K562 (cell line): ENCODE measurements at regions not wholly inside any gene's neighbourhood (a gene's known extent, or its start where the extent isn't known, plus 50 kb on each side); places are given as distances from the start of the nearest gene placed in this dataset.

Experiments
- CREM ChIP-seq: IDR thresholded peaks from 2 replicates; pipeline ENCODE4 v1.6.1; 2014; ENCODE audit warnings: antibody characterized with exemption, low read depth
- TF ChIP-seq, protein P1 (sequence below): sonication (generic); formaldehyde crosslinking; IDR thresholded peaks from 2 replicates; pipeline ENCODE4 v1.8.1; 2022; ENCODE audit warnings: missing genetic modification reagents

DNA sequence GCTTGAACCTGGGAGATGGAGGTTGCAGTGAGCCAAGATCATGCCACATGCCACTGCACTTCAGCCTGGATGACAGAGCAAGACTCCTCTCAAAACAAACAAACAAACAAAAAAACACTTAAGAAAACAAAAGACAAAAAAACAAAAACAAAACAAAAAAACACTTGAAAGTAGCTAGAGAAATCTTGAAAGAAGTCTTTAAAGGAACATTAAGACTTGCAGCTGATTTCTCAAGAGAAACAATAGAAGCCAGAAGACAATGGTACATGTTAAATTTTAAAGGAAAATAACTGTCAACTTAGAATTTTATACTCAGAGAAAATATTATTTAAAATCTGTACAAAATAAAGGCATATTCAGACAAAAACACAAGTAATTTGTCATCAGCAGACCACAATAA, 71.3 kb downstream of the HLX start:
- TF ChIP-seq CREM: no peak
- TF ChIP-seq, protein P1, sequence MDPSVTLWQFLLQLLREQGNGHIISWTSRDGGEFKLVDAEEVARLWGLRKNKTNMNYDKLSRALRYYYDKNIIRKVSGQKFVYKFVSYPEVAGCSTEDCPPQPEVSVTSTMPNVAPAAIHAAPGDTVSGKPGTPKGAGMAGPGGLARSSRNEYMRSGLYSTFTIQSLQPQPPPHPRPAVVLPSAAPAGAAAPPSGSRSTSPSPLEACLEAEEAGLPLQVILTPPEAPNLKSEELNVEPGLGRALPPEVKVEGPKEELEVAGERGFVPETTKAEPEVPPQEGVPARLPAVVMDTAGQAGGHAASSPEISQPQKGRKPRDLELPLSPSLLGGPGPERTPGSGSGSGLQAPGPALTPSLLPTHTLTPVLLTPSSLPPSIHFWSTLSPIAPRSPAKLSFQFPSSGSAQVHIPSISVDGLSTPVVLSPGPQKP (CRISPR knock-in tag): no peak
